PFSK-1 (cell line): ENCODE measurements at regions not wholly inside any gene's neighbourhood (a gene's known extent, or its start where the extent isn't known, plus 50 kb on each side); places are given as distances from the start of the nearest gene placed in this dataset.

ENCODE experiments used
- FOXP2 ChIP-seq: optimal IDR thresholded peaks from 2 replicates; pipeline ENCODE3; 2011; ENCODE audit warnings: borderline replicate concordance, control low read depth, inconsistent platforms; ENCODE audit not compliant: insufficient read depth; ENCODE audit errors: extremely low read length, extremely low read depth
- POLR2AphosphoS5 ChIP-seq: IDR thresholded peaks from 2 replicates; pipeline ENCODE4 v1.6.1; 2012; ENCODE audit warnings: low read depth, mild to moderate bottlenecking, control low read depth, low read length, moderate library complexity
- TAF1 ChIP-seq: IDR thresholded peaks from 2 replicates; pipeline ENCODE4 v1.6.1; 2012; ENCODE audit warnings: low read length, control low read depth, borderline replicate concordance; ENCODE audit not compliant: insufficient read depth
- TF ChIP-seq, protein P1 (sequence below), 2 experiments: IDR thresholded peaks; 2 replicates each; pipeline versions ENCODE4 v1.6.1 to v1.8.0; 2011 to 2012; ENCODE audit warnings: low read depth in 2 of 2, low read length in 2 of 2, control low read depth in 1 of 2, inconsistent platforms in 1 of 2, mild to moderate bottlenecking in 1 of 2, moderate library complexity in 1 of 2; ENCODE audit not compliant: insufficient read depth in 1 of 2

DNA sequence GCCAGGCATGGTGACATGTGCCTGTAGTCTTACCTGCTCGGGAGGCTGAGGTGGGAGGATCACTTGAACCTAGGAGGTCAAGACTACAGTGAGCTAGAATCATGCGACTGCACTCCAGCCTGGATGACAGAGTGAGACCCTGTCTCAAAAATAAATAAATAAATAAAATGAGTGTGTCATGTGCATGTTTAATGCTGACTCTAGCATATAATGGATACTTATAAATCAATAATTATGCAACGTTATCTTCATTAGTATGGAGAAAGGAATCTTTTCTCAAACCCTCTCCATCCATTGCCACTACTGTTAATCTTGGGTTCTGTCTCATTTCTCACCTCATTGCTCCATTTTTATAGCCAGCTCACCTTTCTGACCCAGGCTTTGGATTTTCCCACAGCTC lies 189.5 kb upstream of the RPL34 start:
- no peak for TF ChIP-seq POLR2AphosphoS5
- TF ChIP-seq TAF1 = no peak
- no peak for TF ChIP-seq FOXP2
- TF ChIP-seq, protein P1, sequence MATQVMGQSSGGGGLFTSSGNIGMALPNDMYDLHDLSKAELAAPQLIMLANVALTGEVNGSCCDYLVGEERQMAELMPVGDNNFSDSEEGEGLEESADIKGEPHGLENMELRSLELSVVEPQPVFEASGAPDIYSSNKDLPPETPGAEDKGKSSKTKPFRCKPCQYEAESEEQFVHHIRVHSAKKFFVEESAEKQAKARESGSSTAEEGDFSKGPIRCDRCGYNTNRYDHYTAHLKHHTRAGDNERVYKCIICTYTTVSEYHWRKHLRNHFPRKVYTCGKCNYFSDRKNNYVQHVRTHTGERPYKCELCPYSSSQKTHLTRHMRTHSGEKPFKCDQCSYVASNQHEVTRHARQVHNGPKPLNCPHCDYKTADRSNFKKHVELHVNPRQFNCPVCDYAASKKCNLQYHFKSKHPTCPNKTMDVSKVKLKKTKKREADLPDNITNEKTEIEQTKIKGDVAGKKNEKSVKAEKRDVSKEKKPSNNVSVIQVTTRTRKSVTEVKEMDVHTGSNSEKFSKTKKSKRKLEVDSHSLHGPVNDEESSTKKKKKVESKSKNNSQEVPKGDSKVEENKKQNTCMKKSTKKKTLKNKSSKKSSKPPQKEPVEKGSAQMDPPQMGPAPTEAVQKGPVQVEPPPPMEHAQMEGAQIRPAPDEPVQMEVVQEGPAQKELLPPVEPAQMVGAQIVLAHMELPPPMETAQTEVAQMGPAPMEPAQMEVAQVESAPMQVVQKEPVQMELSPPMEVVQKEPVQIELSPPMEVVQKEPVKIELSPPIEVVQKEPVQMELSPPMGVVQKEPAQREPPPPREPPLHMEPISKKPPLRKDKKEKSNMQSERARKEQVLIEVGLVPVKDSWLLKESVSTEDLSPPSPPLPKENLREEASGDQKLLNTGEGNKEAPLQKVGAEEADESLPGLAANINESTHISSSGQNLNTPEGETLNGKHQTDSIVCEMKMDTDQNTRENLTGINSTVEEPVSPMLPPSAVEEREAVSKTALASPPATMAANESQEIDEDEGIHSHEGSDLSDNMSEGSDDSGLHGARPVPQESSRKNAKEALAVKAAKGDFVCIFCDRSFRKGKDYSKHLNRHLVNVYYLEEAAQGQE (IDR thresholded peaks at IDR 0.05; ENCODE audit: insufficient read depth in 1 of 2, low read depth in 2 of 2, low read length in 2 of 2) = no peak
